ENCODE measurements at regions not wholly inside any gene's neighbourhood (a gene's known extent, or its start where the extent isn't known, plus 50 kb on each side); places are given as distances from the start of the nearest gene placed in this dataset.

DNA sequence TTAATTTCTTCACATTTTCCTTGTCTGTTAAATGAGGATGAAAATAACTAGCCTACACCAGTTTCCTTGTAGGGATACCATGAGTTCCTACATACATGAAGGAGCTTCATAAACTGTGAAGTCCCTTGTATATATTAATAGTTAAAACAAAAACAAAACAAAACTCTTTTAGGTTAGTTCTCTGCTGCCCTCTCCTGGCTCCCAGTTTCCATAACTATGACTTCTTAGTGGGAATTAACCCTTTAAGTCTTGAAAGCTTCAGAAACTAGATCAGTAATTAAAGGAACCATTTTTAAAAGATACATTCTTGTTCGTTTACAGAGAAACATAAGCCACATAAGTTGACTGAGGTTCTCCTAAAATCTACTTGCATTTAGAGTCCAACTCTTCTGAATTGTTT, 500.0 kb upstream of the C9orf72 start:
- Histone ChIP-seq H3K4me1 (ENCODE audit: control insufficient read depth, insufficient read depth, low read length) (no peaks in the 10 kb centered on the region), H3K9ac (ENCODE audit: extremely low read depth, low read length, poor library complexity, severe bottlenecking) (no peak overlapping the region), H3K4me3 (ENCODE audit: low read length) (no peak overlapping the region), H3K27me3 (ENCODE audit: control insufficient read depth, insufficient read depth, low read length, poor library complexity, severe bottlenecking) (no peaks in the 10 kb centered on the region), H3K9me3 (ENCODE audit: control insufficient read depth, low read length) (no peaks in the 10 kb centered on the region), H3K27ac (ENCODE audit: low read depth, low read length) (no peak overlapping the region), H3K36me3 (ENCODE audit: control insufficient read depth, insufficient read depth, low read length) (no peaks in the 10 kb centered on the region)
- no peaks in the 10 kb centered on the region for H3K9me3 Mint-ChIP-seq
- 18 to 20% methylated on average over 1 of the region's 1 CpG for WGBS, 2 experiments (ENCODE audit: insufficient coverage in 1 of 2, insufficient read length in 1 of 2)
- no peaks in the 10 kb centered on the region for H3K27me3 Mint-ChIP-seq (ENCODE audit: insufficient read depth)
- H3K4me1 Mint-ChIP-seq, result no peaks in the 10 kb centered on the region
- H3K27ac Mint-ChIP-seq, result no peak overlapping the region
- no peaks in the 10 kb centered on the region for H3K36me3 Mint-ChIP-seq (ENCODE audit: low read depth)
- TF ChIP-seq, protein P1, sequence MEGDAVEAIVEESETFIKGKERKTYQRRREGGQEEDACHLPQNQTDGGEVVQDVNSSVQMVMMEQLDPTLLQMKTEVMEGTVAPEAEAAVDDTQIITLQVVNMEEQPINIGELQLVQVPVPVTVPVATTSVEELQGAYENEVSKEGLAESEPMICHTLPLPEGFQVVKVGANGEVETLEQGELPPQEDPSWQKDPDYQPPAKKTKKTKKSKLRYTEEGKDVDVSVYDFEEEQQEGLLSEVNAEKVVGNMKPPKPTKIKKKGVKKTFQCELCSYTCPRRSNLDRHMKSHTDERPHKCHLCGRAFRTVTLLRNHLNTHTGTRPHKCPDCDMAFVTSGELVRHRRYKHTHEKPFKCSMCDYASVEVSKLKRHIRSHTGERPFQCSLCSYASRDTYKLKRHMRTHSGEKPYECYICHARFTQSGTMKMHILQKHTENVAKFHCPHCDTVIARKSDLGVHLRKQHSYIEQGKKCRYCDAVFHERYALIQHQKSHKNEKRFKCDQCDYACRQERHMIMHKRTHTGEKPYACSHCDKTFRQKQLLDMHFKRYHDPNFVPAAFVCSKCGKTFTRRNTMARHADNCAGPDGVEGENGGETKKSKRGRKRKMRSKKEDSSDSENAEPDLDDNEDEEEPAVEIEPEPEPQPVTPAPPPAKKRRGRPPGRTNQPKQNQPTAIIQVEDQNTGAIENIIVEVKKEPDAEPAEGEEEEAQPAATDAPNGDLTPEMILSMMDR (conservative IDR thresholded peaks at IDR 0.05), result peak; percentile 91
- DNase-seq, result peak; percentile 69
- no peak overlapping the region for H3K4me3 Mint-ChIP-seq

DNA sequence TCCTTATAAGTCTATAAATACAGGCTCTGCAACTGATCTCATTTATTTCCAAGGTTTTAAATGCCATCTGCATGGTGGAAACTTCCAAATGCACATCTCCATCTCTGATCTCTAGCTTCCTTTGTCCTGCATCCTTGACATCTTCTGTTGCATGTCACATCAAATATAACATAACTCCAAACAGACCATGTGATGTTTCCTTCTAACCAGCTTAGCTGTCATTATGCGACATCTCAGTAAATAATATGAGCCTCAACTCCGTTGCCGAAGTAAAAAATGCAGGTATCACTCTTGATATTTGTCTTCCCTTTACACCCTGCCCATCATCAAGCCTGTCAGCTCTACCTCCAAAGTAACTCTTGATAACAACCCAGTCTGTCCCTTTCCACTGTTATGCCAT, 506.4 kb upstream of the C9orf72 start:
- TF ChIP-seq, protein P1 (conservative IDR thresholded peaks at IDR 0.05), result no peak
- no peak for DNase-seq
- no peaks in the 10 kb centered on the region for H3K4me1 Mint-ChIP-seq
- no peaks in the 10 kb centered on the region for H3K36me3 Mint-ChIP-seq (ENCODE audit: low read depth)
- no peak overlapping the region for H3K27ac Mint-ChIP-seq
- 94 to 100% methylated on average over 3 of the region's 3 CpGs for WGBS, 2 experiments (ENCODE audit: insufficient coverage in 1 of 2, insufficient read length in 1 of 2)
- Histone ChIP-seq H3K9ac (ENCODE audit: extremely low read depth, low read length, poor library complexity, severe bottlenecking) (no peak overlapping the region), H3K9me3 (ENCODE audit: control insufficient read depth, low read length) (no peaks in the 10 kb centered on the region), H3K36me3 (ENCODE audit: control insufficient read depth, insufficient read depth, low read length) (no peaks in the 10 kb centered on the region), H3K4me1 (ENCODE audit: control insufficient read depth, insufficient read depth, low read length) (no peaks in the 10 kb centered on the region), H3K27ac (ENCODE audit: low read depth, low read length) (no peak overlapping the region), H3K27me3 (ENCODE audit: control insufficient read depth, insufficient read depth, low read length, poor library complexity, severe bottlenecking) (no peaks in the 10 kb centered on the region), H3K4me3 (ENCODE audit: low read length) (no peak overlapping the region)
- H3K4me3 Mint-ChIP-seq, result no peak overlapping the region
- H3K27me3 Mint-ChIP-seq (ENCODE audit: insufficient read depth), result no peaks in the 10 kb centered on the region
- H3K9me3 Mint-ChIP-seq, result no peaks in the 10 kb centered on the region

DNA sequence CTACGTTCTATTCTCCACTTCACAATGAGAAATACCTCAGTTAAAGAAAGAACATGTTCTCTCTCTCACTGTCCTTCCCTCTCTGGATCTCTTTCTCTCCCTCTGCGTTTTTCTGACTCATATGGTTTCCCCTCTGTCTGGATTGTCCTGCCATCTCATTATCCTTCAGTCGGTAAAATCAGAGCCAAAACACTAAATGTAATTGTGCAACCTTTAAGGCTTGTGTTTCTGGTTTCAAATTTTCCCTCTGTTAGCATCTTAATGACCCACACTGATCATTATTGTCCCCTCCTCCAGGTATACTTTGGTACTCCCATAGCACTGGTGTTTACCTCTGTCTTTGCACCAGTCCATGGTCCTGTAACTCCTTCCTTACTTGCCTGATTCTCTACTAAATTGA, 509.4 kb upstream of the C9orf72 start:
- Mint-ChIP-seq H3K9me3 (no peaks in the 10 kb centered on the region), H3K4me1 (no peaks in the 10 kb centered on the region), H3K4me3 (no peak overlapping the region), H3K36me3 (ENCODE audit: low read depth) (no peaks in the 10 kb centered on the region), H3K27ac (no peak overlapping the region), H3K27me3 (ENCODE audit: insufficient read depth) (no peaks in the 10 kb centered on the region)
- TF ChIP-seq, protein P1 (conservative IDR thresholded peaks at IDR 0.05), result no peak
- Histone ChIP-seq H3K27ac (ENCODE audit: low read depth, low read length) (no peak overlapping the region), H3K4me1 (ENCODE audit: control insufficient read depth, insufficient read depth, low read length) (no peaks in the 10 kb centered on the region), H3K9ac (ENCODE audit: extremely low read depth, low read length, poor library complexity, severe bottlenecking) (no peak overlapping the region), H3K4me3 (ENCODE audit: low read length) (no peak overlapping the region), H3K9me3 (ENCODE audit: control insufficient read depth, low read length) (no peaks in the 10 kb centered on the region), H3K27me3 (ENCODE audit: control insufficient read depth, insufficient read depth, low read length, poor library complexity, severe bottlenecking) (no peaks in the 10 kb centered on the region), H3K36me3 (ENCODE audit: control insufficient read depth, insufficient read depth, low read length) (no peaks in the 10 kb centered on the region)
- WGBS, 2 experiments (ENCODE audit: insufficient coverage in 1 of 2, insufficient read length in 1 of 2), result 87 to 90% methylated on average over 3 of the region's 3 CpGs
- DNase-seq, result no peak
